Adipocyte (in vitro differentiated cells): ENCODE measurements at regions not wholly inside any gene's neighbourhood (a gene's known extent, or its start where the extent isn't known, plus 50 kb on each side); places are given as distances from the start of the nearest gene placed in this dataset.
"Not testable (repeated sequence)": the region's sequence is repeated elsewhere in the genome, so short reads cannot be mapped to it uniquely, and the experiment has no call there.

Source experiments
- DNase-seq: peaks from one replicate; pipeline ENCODE4 v3.0.0-alpha.2; 2015; ENCODE audit warnings: low read depth
- H3K27me3 ChIP-seq: replicated peaks from 2 replicates; pipeline ENCODE4 v1.7.0; 2013; ENCODE audit warnings: mild to moderate bottlenecking, low read length, moderate library complexity; ENCODE audit not compliant: control insufficient read depth, insufficient read depth
- H3K36me3 ChIP-seq: 2 replicates; pipeline ENCODE4 v1.7.0; 2013; ENCODE audit warnings: low read length, mild to moderate bottlenecking, moderate library complexity; ENCODE audit not compliant: control insufficient read depth, insufficient read depth, severe bottlenecking
- H3K4me1 ChIP-seq: 2 replicates; pipeline ENCODE4 v1.7.0; 2013; ENCODE audit warnings: mild to moderate bottlenecking, low read length, moderate library complexity; ENCODE audit not compliant: control insufficient read depth, insufficient read depth
- H3K4me3 ChIP-seq: 2 replicates; pipeline ENCODE4 v1.7.0; 2013; ENCODE audit warnings: mild to moderate bottlenecking, low read length, moderate library complexity
- H3K9ac ChIP-seq: 2 replicates; pipeline ENCODE4 v1.7.0; 2013; ENCODE audit warnings: mild to moderate bottlenecking, low read length, moderate library complexity
- H3K9me3 ChIP-seq: 2 replicates; pipeline ENCODE4 v1.7.0; 2013; ENCODE audit warnings: mild to moderate bottlenecking, low read length, moderate library complexity; ENCODE audit not compliant: control insufficient read depth

DNA sequence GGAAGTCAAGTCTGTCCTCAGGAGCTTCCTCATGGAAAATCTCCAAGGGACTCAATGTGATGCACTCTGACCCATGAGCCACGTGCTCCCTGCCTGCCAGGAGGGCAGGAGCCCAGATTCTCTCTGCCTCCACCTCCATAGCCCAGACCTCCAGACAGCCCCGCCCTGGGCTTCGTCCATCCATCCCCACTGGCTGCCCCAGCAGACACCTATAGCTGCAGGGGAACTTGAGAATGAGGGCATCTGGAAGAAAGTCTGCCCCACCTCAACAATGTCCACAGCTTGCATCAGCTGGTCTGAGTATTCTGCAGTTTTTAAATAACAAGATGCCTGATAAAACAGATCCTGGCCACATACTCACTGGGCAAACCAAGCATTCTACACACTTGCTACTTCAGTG, 418.8 kb upstream of the SMIM21 start:
- Histone ChIP-seq H3K36me3 (no peaks in the 10 kb centered on the region), H3K4me3 (no peak overlapping the region), H3K9me3 (no peaks in the 10 kb centered on the region), H3K27me3 (no peaks in the 10 kb centered on the region), H3K4me1 (no peaks in the 10 kb centered on the region), H3K9ac (no peak overlapping the region)
- DNase-seq, result no peak

DNA sequence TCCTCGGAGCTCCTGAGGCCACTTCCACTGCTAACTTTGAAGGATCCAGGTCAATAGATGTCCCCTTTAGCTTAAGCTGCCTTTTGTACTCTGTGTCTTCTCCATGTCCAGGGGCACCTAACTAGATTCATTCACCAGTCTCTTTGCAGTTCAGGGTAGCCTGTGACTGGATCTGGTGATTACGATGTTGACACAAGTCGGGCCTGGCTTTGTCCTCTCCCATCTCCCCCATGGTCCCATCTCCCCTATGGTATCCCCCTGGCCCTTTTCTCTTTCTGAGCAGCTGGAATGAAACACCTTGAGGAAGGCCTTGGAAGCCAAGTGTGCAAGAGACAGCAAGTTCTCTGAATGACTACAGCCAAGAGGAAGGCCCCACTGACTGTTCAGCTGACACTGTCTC, 417.9 kb upstream of the SMIM21 start:
- Histone ChIP-seq H3K36me3 (no peaks in the 10 kb centered on the region), H3K27me3 (no peaks in the 10 kb centered on the region), H3K9me3 (no peaks in the 10 kb centered on the region), H3K4me3 (no peak overlapping the region), H3K4me1 (no peaks in the 10 kb centered on the region), H3K9ac (no peak overlapping the region)
- DNase-seq, result no peak

DNA sequence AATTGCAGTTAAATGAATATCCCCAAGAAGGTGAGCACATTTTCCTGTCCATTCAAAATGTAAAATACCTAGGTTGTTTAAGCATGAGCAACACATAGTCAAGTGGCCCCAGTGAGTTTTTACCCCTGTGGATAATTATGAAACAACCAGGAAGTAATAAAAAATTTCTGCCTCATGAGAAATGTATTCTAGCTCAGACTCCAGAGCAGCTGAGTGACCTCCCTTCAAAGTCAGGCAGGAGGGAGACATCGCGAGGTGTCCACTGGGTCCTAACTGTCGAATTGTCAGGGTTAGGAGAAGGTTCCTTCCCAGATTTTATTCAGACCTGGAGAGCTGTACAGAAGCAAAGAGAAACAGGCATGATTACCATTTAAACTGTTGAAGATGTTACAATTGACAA, 416.6 kb upstream of the SMIM21 start:
- H3K4me1 ChIP-seq, result no peaks in the 10 kb centered on the region
- no peak for DNase-seq
- no peak overlapping the region for H3K4me3 ChIP-seq
- no peaks in the 10 kb centered on the region for H3K9me3 ChIP-seq
- no peak overlapping the region for H3K9ac ChIP-seq
- no peaks in the 10 kb centered on the region for H3K27me3 ChIP-seq
- H3K36me3 ChIP-seq, result no peaks in the 10 kb centered on the region

DNA sequence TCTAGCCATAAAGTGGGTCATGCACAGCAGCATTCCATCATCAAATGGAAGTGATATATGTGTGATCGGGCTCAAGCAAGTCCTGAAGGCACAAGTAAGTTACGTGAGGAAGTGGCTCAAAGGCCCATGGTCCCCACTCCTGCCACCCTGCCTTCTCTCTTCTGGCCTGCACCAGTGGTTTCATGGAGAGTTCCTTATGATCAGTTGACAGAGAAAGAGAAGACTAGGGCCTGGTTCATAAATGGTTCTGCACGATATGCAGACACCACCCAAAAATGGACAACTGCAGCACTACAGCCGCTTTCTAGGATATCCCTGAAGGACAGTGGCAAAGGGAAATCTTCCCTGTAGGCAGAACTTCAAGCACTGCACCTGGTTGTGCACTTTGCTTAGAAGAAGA, 412.6 kb upstream of the SMIM21 start:
- Histone ChIP-seq H3K4me3 (no peak overlapping the region), H3K27me3 (peaks cover 10% of the 10 kb centered on the region), H3K9ac (no peak overlapping the region), H3K4me1 (no peaks in the 10 kb centered on the region), H3K9me3 (no peaks in the 10 kb centered on the region), H3K36me3 (no peaks in the 10 kb centered on the region)
- no peak for DNase-seq

DNA sequence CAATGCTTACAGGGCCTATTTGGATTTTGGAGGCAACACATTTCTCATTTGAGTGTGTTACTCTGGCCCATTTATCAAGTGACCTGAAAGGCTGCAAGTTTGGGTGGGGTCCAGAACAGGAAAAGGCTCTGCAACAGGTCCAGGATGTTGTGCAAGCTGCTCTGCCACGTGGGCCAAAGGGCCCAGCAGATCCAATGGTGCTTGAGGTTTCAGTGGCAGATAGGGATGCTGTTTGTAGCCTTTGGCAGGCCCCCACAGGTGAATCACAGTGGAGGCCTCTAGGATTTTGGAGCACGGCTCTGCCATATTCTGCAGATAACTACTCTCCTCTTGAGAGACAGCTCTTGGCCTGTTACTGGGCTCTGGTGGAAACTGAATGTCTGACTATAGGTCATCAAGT, 412.2 kb upstream of the SMIM21 start:
- H3K9me3 ChIP-seq, H3K36me3 ChIP-seq, H3K27me3 ChIP-seq, H3K4me1 ChIP-seq, H3K9ac ChIP-seq, H3K4me3 ChIP-seq, DNase-seq: not testable (repeated sequence)

DNA sequence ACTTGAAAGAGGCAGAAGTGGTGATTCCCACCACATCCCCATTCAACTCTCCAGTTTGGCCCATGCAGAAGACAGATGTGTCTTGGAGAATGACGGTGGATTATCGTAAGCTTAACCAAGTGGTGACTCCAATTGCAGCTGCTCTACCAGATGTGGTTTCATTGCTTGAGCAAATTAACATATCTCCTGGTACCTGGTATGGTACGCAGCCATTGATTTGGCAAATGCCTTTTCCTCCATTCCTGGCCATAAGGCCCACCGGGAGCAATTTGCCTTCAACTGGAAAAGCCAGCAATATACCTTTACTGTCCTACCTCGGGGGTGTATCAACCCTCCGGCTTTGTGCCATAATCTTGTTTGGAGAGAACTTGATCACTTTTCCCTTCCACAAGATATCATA, 411.5 kb upstream of the SMIM21 start:
- Histone ChIP-seq H3K4me1 (no peaks in the 10 kb centered on the region), H3K9ac (no peak overlapping the region), H3K27me3 (peaks cover 10% of the 10 kb centered on the region), H3K9me3 (no peaks in the 10 kb centered on the region), H3K36me3 (no peaks in the 10 kb centered on the region), H3K4me3 (no peak overlapping the region)
- DNase-seq, result no peak

DNA sequence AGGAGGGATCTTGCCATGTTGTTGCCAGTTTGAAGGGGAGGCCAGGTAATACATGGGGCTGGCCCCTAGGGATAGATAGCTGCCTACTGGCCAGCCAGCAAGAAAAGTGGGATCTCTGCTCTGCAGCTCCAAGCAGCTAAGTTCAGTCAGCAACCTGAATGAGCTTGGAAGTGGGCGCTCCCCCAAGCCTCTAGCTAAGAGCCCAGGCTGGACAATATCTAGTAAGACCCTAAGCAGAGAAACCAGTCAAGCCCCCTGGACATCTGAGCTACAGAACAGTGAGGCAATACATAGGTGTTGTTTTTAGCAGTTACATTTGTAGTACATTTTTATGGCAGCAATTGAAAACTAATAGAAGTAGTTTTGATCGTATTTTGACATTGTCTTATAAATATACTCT, 409.8 kb upstream of the SMIM21 start:
- Histone ChIP-seq H3K36me3 (no peaks in the 10 kb centered on the region), H3K4me3 (no peak overlapping the region), H3K4me1 (no peaks in the 10 kb centered on the region), H3K27me3 (peaks cover 10% of the 10 kb centered on the region), H3K9ac (no peak overlapping the region), H3K9me3 (peaks cover 4% of the 10 kb centered on the region)
- DNase-seq, result no peak

DNA sequence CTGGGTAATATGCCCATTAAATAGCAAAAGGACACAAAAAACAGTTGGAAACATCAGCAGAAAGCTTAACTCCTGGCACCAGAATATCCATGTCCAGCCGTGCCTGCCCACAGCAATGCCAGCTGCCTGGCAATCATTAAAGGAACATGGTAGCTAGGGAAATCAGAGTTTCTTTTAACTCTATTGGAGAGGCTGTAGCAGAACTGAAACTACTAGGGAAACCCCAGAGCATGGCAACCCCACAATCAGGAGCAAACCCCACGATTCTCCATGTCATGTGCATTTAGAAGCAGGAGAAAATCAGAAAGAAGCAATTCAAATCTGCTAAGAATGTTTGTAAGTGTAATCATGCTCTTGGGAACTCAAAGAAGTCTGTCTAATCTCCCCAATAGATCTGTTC, 409.0 kb upstream of the SMIM21 start:
- no peaks in the 10 kb centered on the region for H3K36me3 ChIP-seq
- no peak for DNase-seq
- H3K4me3 ChIP-seq, result no peak overlapping the region
- H3K4me1 ChIP-seq, result no peaks in the 10 kb centered on the region
- peaks cover 10% of the 10 kb centered on the region for H3K27me3 ChIP-seq
- no peak overlapping the region for H3K9ac ChIP-seq
- H3K9me3 ChIP-seq, result peaks cover 4% of the 10 kb centered on the region

DNA sequence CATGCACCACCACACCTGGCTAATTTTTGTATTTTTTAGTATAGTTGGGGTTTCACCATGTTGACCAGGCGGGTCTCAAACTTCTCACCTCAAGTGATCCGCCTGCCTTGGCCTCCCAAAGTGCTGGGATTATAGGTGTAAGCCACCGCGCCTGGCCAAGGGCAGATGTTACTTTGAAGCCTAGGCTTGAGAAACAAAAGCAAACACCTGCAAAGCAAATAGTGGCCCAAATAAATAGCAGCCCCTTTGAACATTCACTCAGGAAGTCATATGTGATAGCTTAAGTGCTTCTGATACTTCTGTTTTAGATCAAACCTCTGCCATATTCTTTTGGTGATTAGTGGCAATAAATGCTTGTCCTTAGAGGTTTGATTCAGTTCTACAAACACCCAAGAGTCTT, 404.5 kb upstream of the SMIM21 start:
- DNase-seq, result no peak
- H3K9ac ChIP-seq, result no peak overlapping the region
- H3K27me3 ChIP-seq, result peaks cover 1% of the 10 kb centered on the region
- H3K4me1 ChIP-seq, result no peaks in the 10 kb centered on the region
- no peak overlapping the region for H3K4me3 ChIP-seq
- peaks cover 4% of the 10 kb centered on the region for H3K9me3 ChIP-seq
- H3K36me3 ChIP-seq, result no peaks in the 10 kb centered on the region

DNA sequence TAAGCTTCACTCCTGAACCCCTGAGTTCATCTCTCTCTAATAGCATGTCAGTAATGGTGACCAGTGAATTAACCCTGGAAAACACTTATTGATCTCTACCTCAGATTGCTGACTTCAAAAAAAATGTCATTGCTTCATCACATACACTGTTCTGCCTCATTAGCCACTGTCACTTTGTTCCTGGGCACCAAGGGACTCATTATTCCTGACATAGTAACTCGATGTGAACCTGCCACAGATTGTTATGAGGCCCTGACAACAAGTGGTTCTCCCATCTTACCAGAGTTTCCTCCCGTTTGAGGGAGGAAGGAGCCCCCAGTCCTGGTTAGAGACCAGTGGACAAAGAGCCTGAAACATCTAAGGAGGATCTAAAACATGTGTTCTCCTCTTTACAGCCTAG, 403.3 kb upstream of the SMIM21 start:
- Histone ChIP-seq H3K4me1 (no peaks in the 10 kb centered on the region), H3K9ac (no peak overlapping the region), H3K36me3 (no peaks in the 10 kb centered on the region), H3K4me3 (no peak overlapping the region), H3K27me3 (no peaks in the 10 kb centered on the region), H3K9me3 (peaks cover 4% of the 10 kb centered on the region)
- no peak for DNase-seq

DNA sequence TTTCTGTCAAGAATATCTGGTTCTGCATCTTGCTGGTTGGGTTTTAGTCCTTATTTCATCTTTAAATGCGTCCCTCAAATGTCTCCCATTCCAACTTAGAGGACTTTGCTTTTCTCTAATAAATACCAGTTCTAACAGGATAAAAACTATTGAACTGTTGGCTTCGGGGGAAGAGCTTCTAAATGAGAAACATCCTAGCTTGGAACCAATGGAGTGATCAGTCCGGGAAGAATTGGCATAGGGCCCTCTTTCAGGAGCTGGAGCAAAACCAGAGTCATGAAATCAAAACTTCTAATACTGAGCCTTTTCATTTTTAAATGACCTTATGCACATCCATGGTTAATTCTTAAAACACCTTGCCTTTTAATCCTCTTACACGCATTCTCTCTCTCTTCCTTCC, 401.6 kb upstream of the SMIM21 start:
- H3K36me3 ChIP-seq, result no peaks in the 10 kb centered on the region
- no peak overlapping the region for H3K9ac ChIP-seq
- DNase-seq, result no peak
- H3K4me3 ChIP-seq, result no peak overlapping the region
- no peaks in the 10 kb centered on the region for H3K27me3 ChIP-seq
- H3K4me1 ChIP-seq, result no peaks in the 10 kb centered on the region
- peaks cover 4% of the 10 kb centered on the region for H3K9me3 ChIP-seq

DNA sequence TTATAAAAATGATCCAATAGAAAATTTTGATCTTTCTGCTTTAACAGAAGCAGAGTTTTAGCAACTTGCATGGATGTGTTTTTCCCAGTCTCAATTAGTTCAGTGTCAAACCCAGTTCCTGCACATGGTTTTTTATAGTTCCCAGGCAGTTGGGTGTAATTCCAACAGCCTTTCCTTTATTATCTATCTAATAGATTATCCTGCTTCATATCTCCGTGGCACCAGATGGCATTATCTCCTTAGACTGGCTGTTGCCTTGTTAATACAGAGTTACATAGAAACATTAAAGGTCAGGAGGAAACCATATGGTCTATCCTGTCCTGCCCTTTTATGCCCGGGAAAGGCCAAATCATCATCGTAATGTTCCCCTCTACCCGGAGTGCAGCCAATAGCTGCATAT, 400.9 kb upstream of the SMIM21 start:
- Histone ChIP-seq H3K9me3 (peaks cover 4% of the 10 kb centered on the region), H3K36me3 (no peaks in the 10 kb centered on the region), H3K4me1 (no peaks in the 10 kb centered on the region), H3K9ac (no peak overlapping the region), H3K4me3 (no peak overlapping the region), H3K27me3 (no peaks in the 10 kb centered on the region)
- no peak for DNase-seq
